ENCODE measurements at regions not wholly inside any gene's neighbourhood (a gene's known extent, or its start where the extent isn't known, plus 50 kb on each side); places are given as distances from the start of the nearest gene placed in this dataset.
A peak's percentile ranks its signal among the peaks of the same experiment; 100 is the strongest.
"Not testable (repeated sequence)": the region's sequence is repeated elsewhere in the genome, so short reads cannot be mapped to it uniquely, and the experiment has no call there.

GRCh38 chr22:22057617-22058378 is 75.2 kb upstream of the TOP3B start:
- no peaks in the 10 kb centered on the region for H3K36me3 Mint-ChIP-seq (ENCODE audit: low read depth)
- no peaks in the 10 kb centered on the region for H3K4me1 Mint-ChIP-seq (ENCODE audit: low read depth)
- peaks cover 37% of the 10 kb centered on the region for H3K27me3 Mint-ChIP-seq (ENCODE audit: low read depth)
- peak; percentile 2 for DNase-seq (ENCODE audit: low spot score)
- no peak overlapping the region for H3K27ac Mint-ChIP-seq
- H3K4me3 Mint-ChIP-seq = no peak overlapping the region
- no peaks in the 10 kb centered on the region for H3K9me3 Mint-ChIP-seq

- not testable (repeated sequence) for H3K27ac Mint-ChIP-seq; H3K36me3 Mint-ChIP-seq (ENCODE audit: low read depth)
Observed at GRCh38 chr22:22056809-22057594, 74.4 kb upstream of the TOP3B start.

GRCh38 chr22:22052548-22053139 is 70.1 kb upstream of the TOP3B start:
- not testable (repeated sequence) for H3K27ac Mint-ChIP-seq; H3K4me1 Mint-ChIP-seq (ENCODE audit: low read depth); H3K4me3 Mint-ChIP-seq; DNase-seq (ENCODE audit: low spot score); H3K36me3 Mint-ChIP-seq (ENCODE audit: low read depth); H3K9me3 Mint-ChIP-seq
- H3K27me3 Mint-ChIP-seq (ENCODE audit: low read depth) = peaks cover 48% of the 10 kb centered on the region

More at GRCh38 chr22:22056809-22057594, 74.4 kb upstream of the TOP3B start:
- not testable (repeated sequence) for H3K4me3 Mint-ChIP-seq; DNase-seq (ENCODE audit: low spot score); H3K4me1 Mint-ChIP-seq (ENCODE audit: low read depth); H3K9me3 Mint-ChIP-seq
- peaks cover 42% of the 10 kb centered on the region for H3K27me3 Mint-ChIP-seq (ENCODE audit: low read depth)

- peaks cover 53% of the 10 kb centered on the region for H3K27me3 Mint-ChIP-seq (ENCODE audit: low read depth)
- not testable (repeated sequence) for DNase-seq (ENCODE audit: low spot score); H3K4me3 Mint-ChIP-seq
Observed at GRCh38 chr22:22051032-22051431, 68.4 kb upstream of the TOP3B start.

GRCh38 chr22:22050141-22050775 is 67.7 kb upstream of the TOP3B start:
- H3K27me3 Mint-ChIP-seq (ENCODE audit: low read depth) = peaks cover 51% of the 10 kb centered on the region
- DNase-seq (ENCODE audit: low spot score) = no peak
- no peak overlapping the region for H3K27ac Mint-ChIP-seq
- no peaks in the 10 kb centered on the region for H3K36me3 Mint-ChIP-seq (ENCODE audit: low read depth)
- no peaks in the 10 kb centered on the region for H3K9me3 Mint-ChIP-seq
- no peak overlapping the region for H3K4me3 Mint-ChIP-seq
- no peaks in the 10 kb centered on the region for H3K4me1 Mint-ChIP-seq (ENCODE audit: low read depth)

More at GRCh38 chr22:22051032-22051431, 68.4 kb upstream of the TOP3B start:
- not testable (repeated sequence) for H3K4me1 Mint-ChIP-seq (ENCODE audit: low read depth); H3K36me3 Mint-ChIP-seq (ENCODE audit: low read depth); H3K27ac Mint-ChIP-seq; H3K9me3 Mint-ChIP-seq

GRCh38 chr22:22049684-22050083 is 67.1 kb upstream of the TOP3B start:
- H3K9me3 Mint-ChIP-seq = no peaks in the 10 kb centered on the region
- no peaks in the 10 kb centered on the region for H3K36me3 Mint-ChIP-seq (ENCODE audit: low read depth)
- peaks cover 46% of the 10 kb centered on the region for H3K27me3 Mint-ChIP-seq (ENCODE audit: low read depth)
- no peak for DNase-seq (ENCODE audit: low spot score)
- H3K27ac Mint-ChIP-seq = no peak overlapping the region
- H3K4me1 Mint-ChIP-seq (ENCODE audit: low read depth) = no peaks in the 10 kb centered on the region
- no peak overlapping the region for H3K4me3 Mint-ChIP-seq

GRCh38 chr22:22048981-22049531 is 66.5 kb upstream of the TOP3B start:
- Mint-ChIP-seq H3K4me3 (no peak overlapping the region), H3K9me3 (no peaks in the 10 kb centered on the region), H3K27ac (no peak overlapping the region), H3K27me3 (ENCODE audit: low read depth) (peaks cover 41% of the 10 kb centered on the region), H3K4me1 (ENCODE audit: low read depth) (no peaks in the 10 kb centered on the region), H3K36me3 (ENCODE audit: low read depth) (no peaks in the 10 kb centered on the region)
- DNase-seq (ENCODE audit: low spot score) = peak; percentile 0

- no peak for DNase-seq (ENCODE audit: low spot score)
- H3K36me3 Mint-ChIP-seq (ENCODE audit: low read depth) = no peaks in the 10 kb centered on the region
- H3K27me3 Mint-ChIP-seq (ENCODE audit: low read depth) = peaks cover 37% of the 10 kb centered on the region
- no peak overlapping the region for H3K4me3 Mint-ChIP-seq
- no peak overlapping the region for H3K27ac Mint-ChIP-seq
- no peaks in the 10 kb centered on the region for H3K9me3 Mint-ChIP-seq
- no peaks in the 10 kb centered on the region for H3K4me1 Mint-ChIP-seq (ENCODE audit: low read depth)
Observed at GRCh38 chr22:22048318-22048942, 65.8 kb upstream of the TOP3B start.

GRCh38 chr22:22047776-22048175 is 65.2 kb upstream of the TOP3B start:
- H3K27ac Mint-ChIP-seq = no peak overlapping the region
- peaks cover 30% of the 10 kb centered on the region for H3K27me3 Mint-ChIP-seq (ENCODE audit: low read depth)
- no peaks in the 10 kb centered on the region for H3K9me3 Mint-ChIP-seq
- H3K4me3 Mint-ChIP-seq = no peak overlapping the region
- H3K4me1 Mint-ChIP-seq (ENCODE audit: low read depth) = no peaks in the 10 kb centered on the region
- no peak for DNase-seq (ENCODE audit: low spot score)
- no peaks in the 10 kb centered on the region for H3K36me3 Mint-ChIP-seq (ENCODE audit: low read depth)

GRCh38 chr22:22047266-22047665 is 64.7 kb upstream of the TOP3B start:
- no peak overlapping the region for H3K27ac Mint-ChIP-seq
- H3K36me3 Mint-ChIP-seq (ENCODE audit: low read depth) = no peaks in the 10 kb centered on the region
- no peak overlapping the region for H3K4me3 Mint-ChIP-seq
- no peaks in the 10 kb centered on the region for H3K9me3 Mint-ChIP-seq
- no peak for DNase-seq (ENCODE audit: low spot score)
- peaks cover 25% of the 10 kb centered on the region for H3K27me3 Mint-ChIP-seq (ENCODE audit: low read depth)
- H3K4me1 Mint-ChIP-seq (ENCODE audit: low read depth) = no peaks in the 10 kb centered on the region

GRCh38 chr22:22046370-22046769 is 63.8 kb upstream of the TOP3B start:
- no peak for DNase-seq (ENCODE audit: low spot score)
- H3K4me3 Mint-ChIP-seq = no peak overlapping the region
- H3K27ac Mint-ChIP-seq = no peak overlapping the region
- no peaks in the 10 kb centered on the region for H3K9me3 Mint-ChIP-seq
- H3K36me3 Mint-ChIP-seq (ENCODE audit: low read depth) = no peaks in the 10 kb centered on the region
- no peaks in the 10 kb centered on the region for H3K4me1 Mint-ChIP-seq (ENCODE audit: low read depth)
- H3K27me3 Mint-ChIP-seq (ENCODE audit: low read depth) = peaks cover 26% of the 10 kb centered on the region

GRCh38 chr22:22045571-22046335 is 63.2 kb upstream of the TOP3B start:
- no peaks in the 10 kb centered on the region for H3K4me1 Mint-ChIP-seq (ENCODE audit: low read depth)
- peaks cover 21% of the 10 kb centered on the region for H3K27me3 Mint-ChIP-seq (ENCODE audit: low read depth)
- no peaks in the 10 kb centered on the region for H3K9me3 Mint-ChIP-seq
- no peak overlapping the region for H3K4me3 Mint-ChIP-seq
- H3K36me3 Mint-ChIP-seq (ENCODE audit: low read depth) = no peaks in the 10 kb centered on the region
- no peak overlapping the region for H3K27ac Mint-ChIP-seq
- DNase-seq (ENCODE audit: low spot score) = no peak

GRCh38 chr22:22044153-22044552 is 61.6 kb upstream of the TOP3B start:
- Mint-ChIP-seq H3K4me3 (no peak overlapping the region), H3K9me3 (no peaks in the 10 kb centered on the region), H3K27ac (no peak overlapping the region), H3K4me1 (ENCODE audit: low read depth) (no peaks in the 10 kb centered on the region), H3K27me3 (ENCODE audit: low read depth) (peaks cover 23% of the 10 kb centered on the region), H3K36me3 (ENCODE audit: low read depth) (no peaks in the 10 kb centered on the region)
- no peak for DNase-seq (ENCODE audit: low spot score)

Data from T-helper 2 cell treated with Interferon-gamma antibody and Interleukin-4, amounts not matched to agents 5 μg/mL and 100 μg/mL, for 36 hours (primary cell).